OCI-M2 (cell line): ENCODE measurements at regions not wholly inside any gene's neighbourhood (a gene's known extent, or its start where the extent isn't known, plus 50 kb on each side); places are given as distances from the start of the nearest gene placed in this dataset.
"Not testable (repeated sequence)": the region's sequence is repeated elsewhere in the genome, so short reads cannot be mapped to it uniquely, and the experiment has no call there.

Experiments used
- DNase-seq: peaks from one replicate; lab custom pipeline; 2025; ENCODE audit not compliant: unreplicated experiment; lab: John Stamatoyannopoulos, UW

DNA sequence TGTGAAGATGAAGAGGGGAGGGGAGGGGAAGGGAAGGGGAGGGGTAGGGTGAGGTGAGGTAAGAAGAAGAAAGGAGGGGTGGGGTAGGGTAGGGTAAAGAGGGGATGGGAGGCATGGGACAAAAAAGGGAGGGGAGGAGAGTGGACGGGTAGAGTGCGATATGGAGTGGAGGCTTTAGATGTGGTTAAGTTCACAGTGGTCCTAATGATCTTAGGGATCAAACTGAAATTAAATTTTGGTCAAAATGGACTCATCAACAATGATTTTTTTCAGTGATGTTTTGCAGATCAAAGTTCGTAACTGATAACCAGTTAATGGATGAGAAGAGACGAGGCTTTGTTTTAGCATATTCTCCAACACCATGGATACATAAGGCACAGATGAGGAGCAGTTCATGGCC, 513.9 kb upstream of the ACVR2A start:
- no peak for DNase-seq

DNA sequence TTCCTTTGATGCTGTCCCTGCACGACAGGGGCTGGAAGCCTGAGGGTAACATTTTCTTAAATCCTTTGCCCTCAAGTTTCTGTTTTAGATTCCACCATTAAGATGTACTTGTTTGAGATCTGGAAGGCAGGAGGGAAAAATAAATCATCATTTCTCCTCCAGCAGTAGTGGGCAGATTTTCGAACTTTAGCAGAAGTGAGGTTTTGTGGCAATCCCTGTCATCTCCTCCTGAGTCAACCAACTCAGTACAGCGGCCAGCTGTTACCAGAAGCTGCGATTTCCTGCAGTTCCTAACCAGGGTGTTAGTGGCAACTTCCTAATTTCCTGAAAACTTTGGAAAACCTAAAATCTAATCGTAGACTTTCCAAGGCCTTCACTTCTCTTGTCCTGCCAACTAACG, 517.2 kb upstream of the ACVR2A start:
- no peak for DNase-seq

DNA sequence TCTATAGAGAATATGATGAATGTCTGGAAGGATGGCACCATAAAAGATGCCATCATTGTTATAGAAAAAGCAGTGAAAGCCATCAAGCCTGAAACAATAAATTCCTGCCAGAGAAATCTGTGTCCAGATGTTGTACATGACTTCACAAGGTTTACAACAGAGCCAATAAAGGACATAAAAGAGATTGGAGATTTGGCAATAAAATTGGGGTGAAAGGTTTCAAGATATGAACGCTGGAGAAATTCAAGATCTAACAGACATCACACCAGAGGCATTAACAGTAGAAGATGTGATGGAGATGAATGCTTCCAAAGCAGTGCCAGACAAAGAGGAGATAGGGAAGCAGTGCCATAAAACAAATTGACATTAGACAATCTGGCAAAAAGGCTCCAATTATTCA, 518.8 kb upstream of the ACVR2A start:
- DNase-seq = no peak

DNA sequence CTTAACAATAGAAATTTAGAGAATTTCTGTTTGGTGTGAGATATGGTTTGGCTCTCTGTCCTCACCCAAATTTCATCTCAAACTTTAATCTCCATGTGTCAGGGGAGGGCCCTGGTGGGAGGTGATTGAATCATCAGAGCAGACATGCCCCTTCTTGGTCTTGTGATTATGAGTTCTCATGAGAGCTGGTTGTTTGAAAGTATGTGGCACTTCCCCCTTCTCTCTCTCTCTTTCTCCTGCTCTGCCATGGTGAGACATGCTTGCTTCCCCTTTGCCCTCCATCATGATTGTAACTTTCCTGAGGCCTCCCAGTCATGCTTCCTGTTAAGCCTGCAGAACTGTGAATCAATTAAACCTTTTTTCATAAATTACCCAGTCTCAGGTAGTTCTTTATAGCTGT, 524.7 kb upstream of the ACVR2A start:
- no peak for DNase-seq

DNA sequence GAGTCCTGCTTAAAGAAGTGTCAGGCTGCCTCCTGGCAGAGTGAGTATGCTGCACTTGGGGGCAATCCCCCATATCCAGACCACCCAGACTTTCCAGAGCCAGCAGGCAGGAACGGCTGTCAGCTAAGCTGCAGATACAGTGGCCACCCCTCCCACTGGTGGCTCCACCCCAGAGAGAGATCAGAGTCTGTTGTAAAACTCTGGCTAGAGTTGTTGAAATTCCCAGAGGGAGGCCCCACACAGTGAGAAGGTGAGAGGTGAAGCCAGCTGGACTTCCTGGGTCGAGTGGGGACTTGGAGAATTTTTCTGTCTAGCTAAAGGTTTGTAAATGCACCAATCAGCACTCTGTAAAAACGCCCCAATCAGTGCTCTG, 533.8 kb upstream of the ACVR2A start:
- DNase-seq = no peak

DNA sequence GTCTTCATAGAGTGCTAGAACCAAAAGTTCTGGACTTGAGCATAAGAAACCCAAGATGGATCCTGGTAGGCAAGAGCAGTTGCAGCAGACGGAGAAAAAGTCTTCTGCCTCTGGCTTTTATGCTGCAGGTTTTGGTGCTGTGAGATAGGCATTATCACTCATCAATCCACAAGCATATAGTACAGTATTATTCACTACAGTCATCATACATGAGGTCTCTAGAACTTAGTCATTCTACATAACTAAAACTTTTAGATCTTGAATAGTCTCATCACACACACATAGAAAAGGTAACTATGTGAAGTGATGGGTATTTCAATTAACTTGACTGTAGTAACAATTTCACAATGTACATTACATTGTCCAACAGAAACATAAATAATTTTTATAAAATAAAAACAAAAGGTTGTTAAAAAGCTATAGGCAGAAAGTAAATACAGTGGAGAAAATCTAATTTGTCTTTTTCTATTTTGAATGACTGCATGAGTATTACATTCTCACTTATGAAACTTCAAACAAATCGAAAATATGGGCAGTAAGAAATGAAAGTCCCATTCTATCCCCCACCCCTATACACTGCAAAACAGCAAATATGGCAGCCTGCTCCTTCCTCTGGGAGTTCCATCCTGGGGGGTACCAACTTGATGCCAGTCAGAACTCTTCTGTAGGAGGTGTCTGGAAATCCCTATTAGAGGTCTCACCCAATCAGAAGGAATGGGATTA, 534.3 kb upstream of the ACVR2A start:
- no peak for DNase-seq

DNA sequence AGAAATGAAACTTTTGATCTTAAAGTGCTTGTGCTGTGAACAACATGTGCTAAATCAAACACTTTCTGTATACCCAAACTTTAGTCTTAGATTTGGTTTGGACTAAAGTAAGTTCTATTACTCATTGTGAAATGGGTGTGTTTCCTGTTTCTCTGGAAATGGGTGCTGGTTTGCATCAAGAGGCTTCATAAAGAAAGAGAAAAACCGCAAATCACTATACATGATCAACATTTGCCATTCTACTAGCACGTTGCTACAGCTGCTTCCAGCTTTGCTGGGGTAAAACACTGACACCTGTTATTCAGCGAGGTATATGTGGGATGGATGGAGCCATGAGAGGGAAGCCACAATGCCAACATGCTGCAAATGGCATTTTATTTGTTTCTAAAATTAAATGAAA, 547.0 kb upstream of the ACVR2A start:
- DNase-seq = no peak

DNA sequence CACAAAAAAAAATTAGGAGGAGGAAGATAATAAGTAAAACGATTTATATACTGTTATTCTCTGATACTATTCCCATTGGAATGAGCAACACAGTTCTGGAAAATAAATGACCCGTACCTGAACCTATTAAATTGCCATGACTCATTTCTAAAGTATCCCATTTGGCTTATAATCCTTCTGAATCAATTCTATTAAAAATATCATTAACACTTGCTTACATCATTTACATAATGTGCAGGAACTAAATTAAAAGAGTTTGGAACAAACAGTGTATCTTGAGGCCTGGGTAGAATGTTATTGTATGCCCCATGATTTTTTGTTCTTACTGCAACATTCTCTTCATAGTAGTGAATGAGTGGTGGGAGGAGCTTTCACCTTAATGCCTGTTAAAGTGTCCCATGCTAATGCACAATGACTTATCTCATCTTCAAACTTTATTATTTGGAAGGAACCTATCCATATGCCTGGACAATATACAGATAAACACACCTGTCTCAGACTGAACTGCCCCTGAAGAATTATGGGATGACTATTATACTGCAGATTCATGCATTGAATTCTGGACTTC, 549.9 kb upstream of the ACVR2A start:
- no peak for DNase-seq

DNA sequence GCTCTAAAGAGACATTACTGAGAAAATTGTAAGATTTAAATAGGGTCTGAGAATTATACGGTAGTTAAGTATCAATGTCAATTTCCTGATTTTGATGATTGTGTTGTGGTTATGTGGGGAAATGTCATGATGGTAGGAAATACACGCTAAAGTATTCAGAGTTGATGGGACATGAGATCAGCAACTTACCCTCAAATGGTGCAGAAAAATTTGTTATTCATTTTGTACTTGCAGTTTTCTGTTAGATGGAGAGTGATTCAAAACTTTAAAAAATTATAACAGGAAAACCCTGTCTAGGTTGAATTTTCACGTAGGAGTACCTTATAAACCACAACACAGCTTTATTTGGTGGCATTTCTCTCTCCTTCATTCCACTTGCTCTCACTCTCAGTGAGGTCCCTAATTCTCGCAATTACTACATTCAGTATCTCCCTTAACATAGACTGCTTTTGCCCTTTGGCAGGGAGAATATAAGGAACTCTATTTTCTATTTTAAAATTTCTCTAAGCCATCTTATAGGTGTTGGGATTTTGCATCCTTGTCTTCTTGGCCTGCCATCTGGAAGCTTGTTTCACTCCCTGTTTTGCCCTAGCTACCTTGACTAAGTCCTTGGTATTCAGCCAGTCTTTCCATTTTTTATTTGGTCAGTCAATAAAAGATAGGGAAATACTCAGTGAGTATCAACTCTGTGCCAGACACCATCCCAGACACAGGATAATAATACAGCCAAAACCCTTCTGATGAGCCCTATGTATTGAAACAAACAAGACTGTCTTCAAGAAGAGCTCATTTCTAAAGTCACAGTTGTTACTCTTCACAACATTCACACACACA, 550.6 kb upstream of the ACVR2A start:
- no peak for DNase-seq

DNA sequence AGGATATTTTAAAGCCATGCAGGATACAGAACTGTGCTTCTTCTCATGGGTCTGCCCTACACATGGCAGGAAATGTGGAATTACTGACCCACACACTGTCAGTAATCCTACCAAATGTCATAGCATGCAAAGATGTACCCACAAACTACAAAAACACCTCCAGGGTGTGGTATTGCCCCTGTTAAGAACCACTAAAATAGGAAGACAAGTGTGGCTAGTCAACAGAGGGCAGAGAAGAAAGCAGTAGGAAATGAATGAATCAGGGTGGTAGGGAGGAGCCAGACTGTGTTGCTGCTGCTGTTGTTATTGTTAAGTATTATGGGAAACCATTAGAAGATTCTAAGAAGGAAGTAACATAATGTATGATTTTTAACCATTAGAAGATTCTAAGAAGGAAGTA, 556.7 kb upstream of the ACVR2A start:
- DNase-seq = no peak

DNA sequence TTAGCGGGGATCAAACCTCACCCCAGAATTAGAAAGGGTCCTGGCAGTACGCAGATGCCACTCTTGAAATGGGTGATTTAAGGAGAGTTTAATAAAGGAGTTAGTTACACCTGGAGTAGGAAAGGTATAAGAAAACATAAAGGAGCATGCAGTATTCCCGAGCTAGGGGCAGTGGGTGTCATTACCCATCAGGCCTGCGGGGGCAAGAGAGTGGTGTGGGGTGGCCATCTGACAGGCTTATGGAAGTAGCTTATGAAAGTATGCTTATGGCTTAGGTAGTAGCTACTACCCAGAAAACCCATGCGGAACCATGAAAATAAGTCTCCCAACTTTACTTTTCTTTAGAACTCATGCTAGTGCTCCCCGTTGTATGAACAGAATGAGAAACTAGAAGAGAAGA, 568.9 kb upstream of the ACVR2A start:
- no peak for DNase-seq

DNA sequence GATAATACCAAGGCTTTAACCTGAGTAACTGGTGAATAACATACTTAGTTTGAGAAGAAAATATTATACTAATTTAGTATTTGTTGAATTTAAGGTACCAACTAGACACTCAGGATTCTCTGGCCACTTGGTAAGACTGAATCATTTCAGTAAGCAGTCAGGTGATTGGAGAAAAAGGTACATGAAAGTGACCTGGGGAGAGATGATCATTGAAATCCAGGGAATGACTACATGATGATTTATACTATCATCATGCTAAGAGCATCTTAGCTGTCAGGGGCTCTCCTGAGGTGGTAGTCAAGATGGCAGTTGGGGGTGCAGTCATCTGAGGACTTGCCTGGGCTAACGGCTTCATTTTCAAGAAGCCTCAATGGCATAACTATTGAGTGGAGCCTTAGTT, 571.2 kb upstream of the ACVR2A start:
- no peak for DNase-seq

DNA sequence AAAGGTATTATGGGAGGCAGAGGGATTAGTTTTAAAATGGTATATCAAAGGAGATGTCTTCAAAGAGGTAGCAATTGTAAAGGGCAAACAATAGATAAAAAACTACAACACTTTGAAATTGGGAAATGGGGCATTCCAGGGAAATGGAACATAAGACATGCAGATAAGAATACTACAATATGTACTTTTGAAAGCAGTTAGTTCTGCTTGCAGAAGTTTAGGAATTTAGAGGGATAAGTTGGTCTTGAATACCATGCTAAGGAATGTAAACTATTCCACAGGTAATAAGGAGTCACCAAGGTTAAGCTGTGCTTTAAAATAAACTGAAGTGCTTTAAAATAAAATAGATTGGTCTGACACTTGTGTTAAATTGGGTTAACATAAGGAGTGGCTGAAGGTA, 571.7 kb upstream of the ACVR2A start:
- no peak for DNase-seq

DNA sequence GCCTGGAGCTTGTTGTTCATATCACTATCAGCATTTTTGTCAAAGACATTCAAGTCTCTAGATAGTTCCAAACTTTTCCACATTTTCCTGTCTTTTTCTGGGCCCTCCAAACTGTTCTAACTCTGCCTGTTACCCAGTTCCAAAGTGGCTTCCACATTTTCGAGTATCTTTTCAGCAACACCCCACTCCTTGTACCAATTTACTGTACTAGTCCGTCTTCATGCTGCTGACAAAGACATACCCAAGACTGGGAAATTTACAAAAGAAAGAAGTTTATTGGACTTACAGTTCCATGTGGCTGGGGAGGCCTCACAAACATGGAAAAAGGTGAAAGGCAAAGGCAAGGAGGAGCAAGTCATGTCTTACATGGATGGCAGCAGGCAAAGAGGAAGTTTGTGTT, 575.2 kb upstream of the ACVR2A start:
- DNase-seq = not testable (repeated sequence)

DNA sequence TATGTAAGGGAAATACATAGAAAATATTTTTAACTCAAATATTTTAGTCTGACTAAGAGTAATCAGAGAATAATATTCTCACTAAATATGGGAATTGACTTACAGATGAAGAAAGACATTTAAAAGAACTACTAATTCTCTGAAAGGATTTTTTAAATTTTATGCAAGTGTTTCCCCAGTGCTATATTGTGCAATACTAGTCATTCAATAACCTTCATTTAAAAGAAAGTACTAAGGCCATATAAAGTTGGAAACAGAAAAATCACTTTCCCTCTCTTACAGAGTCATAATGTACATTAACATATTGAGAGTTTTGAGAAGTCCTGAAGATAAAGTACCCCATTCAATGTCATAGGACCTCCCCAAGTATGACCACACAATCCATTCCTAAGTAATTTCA, 584.6 kb upstream of the ACVR2A start:
- no peak for DNase-seq

DNA sequence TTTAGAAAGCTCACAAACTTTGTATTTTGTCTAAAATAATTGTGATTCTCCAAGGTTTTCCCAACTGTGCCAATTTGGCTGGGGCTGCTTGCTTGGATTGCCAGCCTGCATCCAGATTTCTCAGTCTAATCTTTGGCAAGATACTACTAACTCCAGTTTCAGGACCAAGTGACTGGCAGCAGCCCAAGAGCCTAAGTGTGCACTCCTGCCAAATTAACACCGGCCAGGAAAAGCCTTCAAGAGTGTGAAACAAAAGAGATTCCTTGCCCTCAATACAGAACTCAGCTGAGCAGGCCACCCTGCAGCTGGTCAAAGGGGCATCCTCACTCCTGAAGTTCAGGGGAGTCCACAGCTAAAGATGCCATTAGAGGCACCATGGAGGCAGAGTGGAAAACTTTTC, 589.0 kb upstream of the ACVR2A start:
- no peak for DNase-seq

DNA sequence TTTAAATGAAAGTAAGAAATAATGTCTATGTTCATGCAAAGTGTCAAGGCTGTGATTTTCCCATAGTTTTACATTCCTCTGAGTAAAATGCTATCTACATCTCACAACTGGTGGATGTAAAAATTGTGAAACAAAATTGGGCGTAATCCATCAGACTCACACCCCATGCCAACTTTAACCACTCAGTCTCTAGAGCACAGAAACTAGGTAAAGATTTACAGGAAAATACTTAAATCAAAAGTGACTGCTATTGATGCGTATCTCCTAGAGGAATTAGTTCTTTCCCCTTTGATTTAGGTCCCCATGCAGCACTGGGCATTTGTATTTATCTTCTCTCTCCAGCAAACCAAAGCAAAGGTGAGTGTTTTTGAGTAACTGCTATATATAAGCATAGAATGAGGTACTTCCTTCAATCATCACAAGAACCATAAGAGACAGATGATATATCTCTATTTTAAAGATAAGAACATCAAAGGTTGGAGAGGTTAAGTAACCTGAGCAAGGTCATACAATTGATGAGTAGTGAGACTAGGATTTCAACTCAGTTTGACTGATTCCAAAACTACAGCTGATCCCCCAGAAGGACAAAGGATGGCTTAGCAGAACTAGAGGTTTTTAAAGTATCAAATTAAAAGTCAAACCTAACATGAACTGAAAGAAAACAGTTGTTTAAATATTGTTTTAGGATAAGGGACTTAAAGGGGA, 594.0 kb upstream of the ACVR2A start:
- no peak for DNase-seq

DNA sequence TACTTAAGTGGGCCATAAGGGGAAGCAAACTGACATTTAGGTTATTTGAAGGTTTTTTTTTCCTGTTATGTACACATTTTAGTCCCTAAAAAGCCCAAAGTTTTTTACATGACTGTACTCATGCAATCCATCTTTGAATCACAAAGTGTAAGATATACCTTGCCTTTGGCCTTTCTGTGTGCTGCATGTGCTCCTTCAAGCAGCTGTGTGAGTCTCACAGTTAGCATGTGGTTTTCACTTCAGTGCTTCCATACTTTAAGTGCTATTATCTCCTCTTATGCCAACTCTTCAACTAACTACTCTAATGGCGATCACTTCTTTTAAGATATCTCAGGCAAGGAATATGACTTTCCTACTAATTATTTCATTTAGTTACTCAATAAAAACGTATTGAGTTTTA, 597.1 kb upstream of the ACVR2A start:
- no peak for DNase-seq

DNA sequence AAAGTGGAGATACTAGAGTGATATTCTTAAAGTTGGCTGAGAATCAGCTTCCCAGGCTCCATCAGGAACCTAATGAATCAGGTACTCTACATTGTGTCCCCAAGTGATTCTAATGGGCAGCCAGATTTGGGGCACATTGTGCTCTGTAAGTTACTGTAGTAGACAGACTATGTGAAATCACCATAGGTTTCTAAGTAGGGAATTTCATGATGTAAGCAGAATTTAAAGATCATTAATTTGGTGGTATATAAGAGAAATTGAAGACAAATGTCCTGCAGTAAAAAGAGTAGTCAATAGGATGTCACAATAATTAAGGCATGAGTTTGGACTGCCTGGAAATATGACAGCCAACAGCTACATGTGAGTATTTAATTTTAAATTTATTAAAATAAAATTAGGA, 602.4 kb upstream of the ACVR2A start:
- no peak for DNase-seq

DNA sequence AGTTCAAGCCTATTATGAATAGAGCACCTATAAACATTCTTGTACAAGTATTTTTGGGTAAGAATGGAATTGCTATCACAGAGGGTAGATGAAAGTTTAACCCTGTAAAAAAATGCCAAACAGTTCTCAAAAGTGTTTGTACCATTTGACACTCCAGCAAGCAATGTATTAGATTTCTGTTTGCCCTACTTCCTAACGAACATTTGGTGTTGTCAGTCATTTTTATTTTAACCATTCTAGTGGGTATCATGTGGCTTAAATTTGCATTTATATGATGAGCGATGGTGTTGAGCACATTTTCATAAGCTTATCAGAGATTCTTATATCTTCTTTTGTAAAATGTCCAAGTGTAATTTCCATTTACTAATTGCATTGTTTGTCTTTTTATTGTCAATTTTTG, 608.2 kb upstream of the ACVR2A start:
- no peak for DNase-seq

DNA sequence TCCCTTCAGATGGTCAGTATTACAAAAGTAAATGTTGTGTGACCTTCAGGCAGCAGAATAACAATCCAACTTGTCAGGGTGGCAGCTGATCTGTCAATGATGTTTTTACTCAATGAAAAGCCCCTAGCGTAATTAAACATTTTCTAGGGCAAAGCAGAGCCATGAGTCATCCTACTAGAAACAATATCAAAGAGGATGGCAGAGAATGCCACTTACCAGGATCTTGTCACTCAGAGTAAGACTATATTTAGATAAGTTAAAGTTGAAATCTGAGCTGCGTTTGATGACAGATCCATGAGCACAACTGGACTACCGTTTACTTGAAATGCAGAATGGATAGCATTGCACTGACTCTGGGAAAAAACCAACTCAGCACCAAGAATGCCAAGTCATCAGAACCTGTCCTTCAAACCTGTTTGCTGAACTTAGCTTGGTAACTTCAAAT, 612.6 kb upstream of the ACVR2A start:
- no peak for DNase-seq

DNA sequence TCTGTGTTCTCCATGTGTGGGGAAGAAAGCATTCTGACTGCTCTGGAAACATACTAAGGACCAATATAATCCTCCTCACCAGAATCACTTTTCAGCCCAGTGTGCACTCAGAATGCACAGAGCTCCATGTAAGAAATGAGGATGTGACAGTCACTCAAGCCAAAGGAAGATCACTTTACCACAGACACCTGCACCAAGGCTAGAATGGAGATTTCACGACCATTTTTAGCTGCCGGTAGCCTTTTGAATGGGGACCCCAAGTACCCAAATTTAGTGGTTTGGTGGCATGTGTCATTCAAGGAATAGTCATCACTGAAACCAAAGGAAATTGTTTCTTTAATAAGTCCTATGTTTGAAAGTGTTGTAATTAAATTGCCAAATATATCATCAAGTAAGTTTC, 613.2 kb upstream of the ACVR2A start:
- no peak for DNase-seq
